Esophagus muscularis mucosa (tissue), 4 donors: ENCODE measurements at regions not wholly inside any gene's neighbourhood (a gene's known extent, or its start where the extent isn't known, plus 50 kb on each side); places are given as distances from the start of the nearest gene placed in this dataset.

Source experiments
- EP300 ChIP-seq: sonication (generic); formaldehyde crosslinking; IDR thresholded peaks from one replicate; pipeline ENCODE4 v1.6.1; 2017; ENCODE audit warnings: antibody characterized with exemption
- POLR2A ChIP-seq: fragments of 450-650 bp; IDR thresholded peaks from one replicate; pipeline ENCODE4 v1.6.1; 2017; ENCODE audit warnings: antibody characterized with exemption, moderate library complexity, mild to moderate bottlenecking, low read depth
- TF ChIP-seq, protein P1 (sequence below), 3 experiments: fragments of 200-600 bp in 2 of 3; fragments of 450-650 bp in 1 of 3; sonication (generic) in 2 of 3; IDR thresholded peaks; one replicate each; pipeline ENCODE4 v1.5.1; 2017 to 2019; ENCODE audit warnings: antibody characterized with exemption in 3 of 3, mild to moderate bottlenecking in 2 of 3, moderate library complexity in 1 of 3

GRCh38 chr16:79394206-79394605 lies 206.3 kb downstream of the MAF start:
- TF ChIP-seq POLR2A (no peak), EP300 (no peak)
- TF ChIP-seq, protein P1, sequence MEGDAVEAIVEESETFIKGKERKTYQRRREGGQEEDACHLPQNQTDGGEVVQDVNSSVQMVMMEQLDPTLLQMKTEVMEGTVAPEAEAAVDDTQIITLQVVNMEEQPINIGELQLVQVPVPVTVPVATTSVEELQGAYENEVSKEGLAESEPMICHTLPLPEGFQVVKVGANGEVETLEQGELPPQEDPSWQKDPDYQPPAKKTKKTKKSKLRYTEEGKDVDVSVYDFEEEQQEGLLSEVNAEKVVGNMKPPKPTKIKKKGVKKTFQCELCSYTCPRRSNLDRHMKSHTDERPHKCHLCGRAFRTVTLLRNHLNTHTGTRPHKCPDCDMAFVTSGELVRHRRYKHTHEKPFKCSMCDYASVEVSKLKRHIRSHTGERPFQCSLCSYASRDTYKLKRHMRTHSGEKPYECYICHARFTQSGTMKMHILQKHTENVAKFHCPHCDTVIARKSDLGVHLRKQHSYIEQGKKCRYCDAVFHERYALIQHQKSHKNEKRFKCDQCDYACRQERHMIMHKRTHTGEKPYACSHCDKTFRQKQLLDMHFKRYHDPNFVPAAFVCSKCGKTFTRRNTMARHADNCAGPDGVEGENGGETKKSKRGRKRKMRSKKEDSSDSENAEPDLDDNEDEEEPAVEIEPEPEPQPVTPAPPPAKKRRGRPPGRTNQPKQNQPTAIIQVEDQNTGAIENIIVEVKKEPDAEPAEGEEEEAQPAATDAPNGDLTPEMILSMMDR (IDR thresholded peaks at IDR 0.05), result no peak
